ENCODE measurements at regions not wholly inside any gene's neighbourhood (a gene's known extent, or its start where the extent isn't known, plus 50 kb on each side); places are given as distances from the start of the nearest gene placed in this dataset.

DNA sequence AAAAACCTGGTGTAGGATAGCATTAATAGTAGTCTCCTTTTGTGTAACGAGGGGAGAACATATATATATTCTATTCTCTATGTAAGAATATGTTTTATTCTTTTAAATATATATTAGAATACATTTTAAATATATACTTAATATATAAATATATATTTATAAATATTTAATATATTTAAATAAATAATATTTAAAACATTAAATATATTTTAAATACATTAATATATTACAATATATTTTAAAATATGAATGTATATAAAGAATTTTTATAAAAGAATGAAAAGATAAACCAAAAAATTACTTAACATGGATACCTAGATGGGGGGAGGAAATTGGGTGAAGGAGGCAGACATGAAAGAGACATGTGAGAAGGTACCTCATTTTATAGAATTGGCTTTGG lies 53.0 kb upstream of the ZNF831 start:
- no peak overlapping the region for H3K4me3 ChIP-seq
- H3K4me1 ChIP-seq (replicated peaks in 1 of 2) = no peaks in the 10 kb centered on the region
- 56 to 64% (median 59%) methylated on average over 1 of the region's 1 CpG for WGBS, 4 donors
- intact Hi-C loops (cut with DNase I) = no loop called here
- no peak overlapping the region for H3K27ac ChIP-seq
- TF ChIP-seq, protein P1, sequence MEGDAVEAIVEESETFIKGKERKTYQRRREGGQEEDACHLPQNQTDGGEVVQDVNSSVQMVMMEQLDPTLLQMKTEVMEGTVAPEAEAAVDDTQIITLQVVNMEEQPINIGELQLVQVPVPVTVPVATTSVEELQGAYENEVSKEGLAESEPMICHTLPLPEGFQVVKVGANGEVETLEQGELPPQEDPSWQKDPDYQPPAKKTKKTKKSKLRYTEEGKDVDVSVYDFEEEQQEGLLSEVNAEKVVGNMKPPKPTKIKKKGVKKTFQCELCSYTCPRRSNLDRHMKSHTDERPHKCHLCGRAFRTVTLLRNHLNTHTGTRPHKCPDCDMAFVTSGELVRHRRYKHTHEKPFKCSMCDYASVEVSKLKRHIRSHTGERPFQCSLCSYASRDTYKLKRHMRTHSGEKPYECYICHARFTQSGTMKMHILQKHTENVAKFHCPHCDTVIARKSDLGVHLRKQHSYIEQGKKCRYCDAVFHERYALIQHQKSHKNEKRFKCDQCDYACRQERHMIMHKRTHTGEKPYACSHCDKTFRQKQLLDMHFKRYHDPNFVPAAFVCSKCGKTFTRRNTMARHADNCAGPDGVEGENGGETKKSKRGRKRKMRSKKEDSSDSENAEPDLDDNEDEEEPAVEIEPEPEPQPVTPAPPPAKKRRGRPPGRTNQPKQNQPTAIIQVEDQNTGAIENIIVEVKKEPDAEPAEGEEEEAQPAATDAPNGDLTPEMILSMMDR (IDR thresholded peaks at IDR 0.05) = no peak
- TF ChIP-seq POLR2A (IDR thresholded peaks at IDR 0.05) = no peak
- DNase-seq = no peak
- H3K27me3 ChIP-seq = no peaks in the 10 kb centered on the region
- H3K9me3 ChIP-seq (replicated peaks in 1 of 3) = no peaks in the 10 kb centered on the region
- no peaks in the 10 kb centered on the region for H3K36me3 ChIP-seq (replicated peaks in 1 of 2)

DNA sequence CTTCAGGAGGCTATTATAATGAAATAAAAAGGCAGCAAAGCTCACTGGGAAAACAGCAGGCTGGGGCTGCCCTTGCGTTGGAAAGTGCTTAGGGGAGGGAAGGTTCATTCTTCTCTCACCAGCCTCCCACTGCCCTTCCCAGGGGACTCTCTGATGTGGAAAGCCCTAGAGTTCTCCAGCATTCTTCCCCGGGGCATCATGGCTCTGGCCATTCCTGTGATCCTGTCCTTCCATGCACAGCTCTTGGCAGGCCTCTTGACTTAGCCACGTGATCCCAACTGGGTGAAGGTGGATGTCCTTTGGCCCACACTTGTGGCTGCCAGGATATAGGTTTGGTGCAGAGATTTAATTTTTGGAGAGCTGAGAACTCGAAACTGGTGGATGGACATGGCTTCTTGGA lies 58.0 kb upstream of the ZNF831 start:
- Histone ChIP-seq H3K4me1 (replicated peaks in 1 of 2) (no peaks in the 10 kb centered on the region), H3K9me3 (replicated peaks in 1 of 3) (no peaks in the 10 kb centered on the region), H3K27me3 (no peaks in the 10 kb centered on the region), H3K36me3 (replicated peaks in 1 of 2) (no peaks in the 10 kb centered on the region), H3K4me3 (no peak overlapping the region), H3K27ac (no peak overlapping the region)
- DNase-seq = no peak
- WGBS, 4 donors = 74 to 79% (median 76%) methylated on average over 4 of the region's 4 CpGs
- intact Hi-C loops (cut with DNase I) = no loop called here
- no peak for TF ChIP-seq POLR2A (IDR thresholded peaks at IDR 0.05)
- TF ChIP-seq, protein P1 (IDR thresholded peaks at IDR 0.05) = no peak

DNA sequence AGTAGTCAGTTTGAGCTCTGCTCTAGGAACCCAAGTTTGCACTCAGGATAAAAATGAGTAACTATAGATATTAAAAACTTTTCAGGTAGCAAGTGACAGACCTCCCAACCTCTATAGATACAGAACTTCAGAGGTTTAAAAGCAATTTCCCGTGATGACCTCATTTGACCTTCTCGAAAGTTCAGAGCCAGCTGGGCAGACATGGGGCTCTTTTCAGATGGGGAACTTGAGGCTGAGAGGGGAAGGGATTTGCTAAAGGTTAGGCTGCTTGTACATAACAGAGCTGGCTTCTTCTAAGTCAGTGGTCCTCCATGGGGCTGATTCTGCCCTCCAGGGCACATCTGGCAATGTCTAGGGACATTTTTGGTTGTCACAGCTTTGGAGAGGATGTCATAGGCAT lies 58.8 kb upstream of the ZNF831 start:
- Histone ChIP-seq H3K27ac (no peak overlapping the region), H3K4me3 (no peak overlapping the region), H3K4me1 (replicated peaks in 1 of 2) (no peaks in the 10 kb centered on the region), H3K36me3 (replicated peaks in 1 of 2) (no peaks in the 10 kb centered on the region), H3K27me3 (no peaks in the 10 kb centered on the region), H3K9me3 (replicated peaks in 1 of 3) (no peaks in the 10 kb centered on the region)
- TF ChIP-seq, protein P1 (IDR thresholded peaks at IDR 0.05) = no peak
- TF ChIP-seq POLR2A (IDR thresholded peaks at IDR 0.05) = no peak
- WGBS, 4 donors = 58 to 63% (median 59%) methylated on average over 2 of the region's 2 CpGs
- intact Hi-C loops (cut with DNase I) = no loop called here
- no peak for DNase-seq

DNA sequence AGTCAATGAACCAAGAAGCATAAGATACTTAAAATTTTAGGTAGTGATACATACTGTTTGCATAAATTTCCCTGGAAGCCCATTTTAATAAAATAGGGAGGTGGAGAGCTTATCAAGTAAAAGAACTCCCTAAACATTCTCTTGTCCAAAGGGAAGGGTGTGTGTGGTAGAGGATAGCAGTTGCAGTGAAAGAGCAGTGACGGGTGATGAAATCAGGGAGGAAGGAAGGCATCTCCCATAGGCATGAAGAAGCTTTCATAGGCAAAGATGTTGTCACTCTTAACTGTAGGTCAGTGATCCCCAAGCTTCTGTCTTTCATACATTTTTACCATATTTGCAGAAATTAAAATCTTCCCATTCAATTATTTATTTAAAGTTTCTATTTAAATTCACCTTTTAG lies 60.0 kb upstream of the ZNF831 start:
- H3K9me3 ChIP-seq (replicated peaks in 1 of 3) = no peaks in the 10 kb centered on the region
- H3K27me3 ChIP-seq = no peaks in the 10 kb centered on the region
- H3K27ac ChIP-seq = no peak overlapping the region
- H3K36me3 ChIP-seq (replicated peaks in 1 of 2) = no peaks in the 10 kb centered on the region
- no peaks in the 10 kb centered on the region for H3K4me1 ChIP-seq (replicated peaks in 1 of 2)
- DNase-seq = no peak
- TF ChIP-seq POLR2A (IDR thresholded peaks at IDR 0.05) = no peak
- WGBS, 4 donors = 31 to 86% (median 52%) methylated on average over 1 of the region's 1 CpG
- no peak overlapping the region for H3K4me3 ChIP-seq
- intact Hi-C loops (cut with DNase I) = no loop called here

DNA sequence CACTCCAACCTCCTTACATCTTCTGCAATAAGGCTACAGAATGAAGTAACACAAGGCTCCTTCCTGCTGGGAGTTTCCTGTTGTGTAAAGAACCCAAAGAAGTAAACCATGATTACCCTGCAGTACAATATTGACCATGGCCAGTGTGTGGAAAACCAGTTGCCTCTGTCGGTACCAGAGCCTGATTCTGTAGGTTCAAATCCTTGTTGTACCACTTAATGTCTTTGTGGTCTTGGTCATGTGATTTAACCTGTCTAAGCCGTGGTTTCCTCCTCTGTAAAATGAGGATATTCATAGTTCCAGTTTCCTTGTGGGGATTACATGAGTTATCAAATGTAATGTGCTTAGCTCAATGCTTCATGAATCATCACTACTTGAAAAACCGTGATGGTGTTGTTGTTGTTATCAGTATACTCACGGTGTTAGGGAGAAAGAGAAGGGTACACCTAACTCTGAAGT lies 60.3 kb upstream of the PRELID3B start:
- no peaks in the 10 kb centered on the region for H3K9me3 ChIP-seq (replicated peaks in 1 of 3)
- WGBS, 4 donors = 67 to 81% (median 79%) methylated on average over 4 of the region's 4 CpGs
- intact Hi-C loops (cut with DNase I) = no loop called here
- H3K27me3 ChIP-seq = no peaks in the 10 kb centered on the region
- H3K4me3 ChIP-seq = no peak overlapping the region
- H3K36me3 ChIP-seq (replicated peaks in 1 of 2) = no peaks in the 10 kb centered on the region
- no peak overlapping the region for H3K27ac ChIP-seq
- no peaks in the 10 kb centered on the region for H3K4me1 ChIP-seq (replicated peaks in 1 of 2)
- TF ChIP-seq, protein P1 (IDR thresholded peaks at IDR 0.05) = no peak
- TF ChIP-seq POLR2A (IDR thresholded peaks at IDR 0.05) = no peak
- no peak for DNase-seq

Measured in adrenal gland (tissue), 9 donors.